ENCODE measurements at regions not wholly inside any gene's neighbourhood (a gene's known extent, or its start where the extent isn't known, plus 50 kb on each side); places are given as distances from the start of the nearest gene placed in this dataset.
"Not testable (repeated sequence)": the region's sequence is repeated elsewhere in the genome, so short reads cannot be mapped to it uniquely, and the experiment has no call there.

DNA sequence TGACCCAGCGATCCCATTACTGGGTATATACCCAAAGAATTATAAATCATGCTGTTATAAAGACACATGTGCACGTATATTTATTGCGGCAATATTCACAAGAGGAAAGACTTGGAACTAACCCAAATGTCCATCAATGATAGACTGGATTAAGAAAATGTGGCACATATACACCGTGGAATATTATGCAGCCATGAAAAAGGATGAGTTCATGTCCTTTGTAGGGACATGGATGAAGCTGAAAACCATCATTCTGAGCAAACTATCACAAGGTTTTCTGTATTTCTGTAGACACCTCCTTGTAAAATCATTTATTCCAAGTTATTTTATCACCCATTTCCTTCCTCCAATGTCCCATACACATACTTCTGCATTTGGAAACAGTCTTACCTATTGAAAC, 78.8 kb downstream of the FBXO4 start:
- H3K79me2 ChIP-seq (ENCODE audit: control insufficient read depth, insufficient read depth, low read length); H3K9me1 ChIP-seq (replicated peaks; ENCODE audit: control insufficient read depth, extremely low read depth, insufficient read depth, low read length); FAIRE-seq; H3K4me1 ChIP-seq (ENCODE audit: control insufficient read depth, extremely low read depth, insufficient read depth, low read length); H3K27ac ChIP-seq (ENCODE audit: insufficient read depth, low read depth, low read length); H3K9ac ChIP-seq (replicated peaks; ENCODE audit: extremely low read depth, insufficient read depth, low read length); H3K4me2 ChIP-seq (ENCODE audit: insufficient read depth, low read length); H2AFZ ChIP-seq (ENCODE audit: low read depth, low read length); H4K20me1 ChIP-seq (replicated peaks; ENCODE audit: control insufficient read depth, extremely low read depth, insufficient read depth, low read length); H3K36me3 ChIP-seq (ENCODE audit: control insufficient read depth in 2 of 2, extremely low read depth in 1 of 2, insufficient read depth in 2 of 2, low read length in 2 of 2); DNase-seq (ENCODE audit: low read depth, low spot score); intact Hi-C loops (cut with micrococcal nuclease); H3K9me3 ChIP-seq (replicated peaks; ENCODE audit: control insufficient read depth, insufficient read depth, low read length); POLR2A ChIA-PET; dilution Hi-C loops (cut with MboI; ENCODE audit: extremely low pct_ligation_motif_present, low sequenced_read_pairs); H3K27me3 ChIP-seq (ENCODE audit: control insufficient read depth in 2 of 2, insufficient read depth in 2 of 2, low read length in 2 of 2); H3K4me3 ChIP-seq (replicated peaks in 1 of 3; ENCODE audit: insufficient read depth in 1 of 3, low read depth in 1 of 3, low read length in 3 of 3); BruUV-seq (replicated peaks): not testable (repeated sequence)
- CTCF ChIA-PET: interaction anchor here (1.6 to 2.5 kb wide), 4 partner anchors 54 to 886 kb away, joined by 3 to 17 read pairs (median 10); no protein-coding TSS in a partner anchor

DNA sequence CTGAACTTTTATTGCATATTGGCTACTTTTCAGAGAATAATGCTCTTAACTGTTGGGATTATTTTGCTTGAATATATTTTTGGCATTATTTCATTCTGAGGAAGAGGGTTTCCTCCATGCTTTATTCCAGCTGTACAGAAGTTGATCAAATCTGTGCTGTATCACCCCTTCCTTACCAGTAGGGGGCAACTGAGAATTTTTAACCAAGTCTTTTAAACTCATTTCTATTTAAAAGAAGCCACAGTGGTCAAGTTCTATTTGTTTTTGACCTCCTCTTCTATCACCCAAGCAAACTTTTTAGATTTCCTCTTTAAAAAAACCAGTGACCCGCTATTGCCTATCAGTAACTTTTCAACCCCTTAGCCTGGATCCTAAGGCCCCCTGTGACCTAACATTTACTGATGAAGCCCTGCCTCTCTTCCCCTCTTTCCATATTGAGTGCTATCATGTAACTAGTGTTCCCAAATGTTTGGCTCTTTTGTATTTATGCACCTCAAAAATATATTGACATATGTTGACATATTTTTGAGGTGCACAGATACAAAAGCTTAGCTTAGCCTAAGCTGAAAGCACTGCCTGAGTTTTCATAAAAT, 80.6 kb downstream of the FBXO4 start:
- ChIA-PET CTCF (interaction anchor here (0.7 to 2.5 kb wide), 17 partner anchors 11 to 884 kb away, joined by 3 to 19 read pairs (median 4); no protein-coding TSS in a partner anchor), POLR2A (no interaction called here)
- H3K4me1 ChIP-seq (ENCODE audit: control insufficient read depth, extremely low read depth, insufficient read depth, low read length): no peaks in the 10 kb centered on the region
- intact Hi-C loops (cut with micrococcal nuclease) (loop anchor here (1.0 to 5.0 kb wide), 3 partner anchors 149 to 882 kb away; no protein-coding TSS in a partner anchor), dilution Hi-C loops (cut with MboI; ENCODE audit: extremely low pct_ligation_motif_present, low sequenced_read_pairs) (no loop called here)
- H3K4me2 ChIP-seq (ENCODE audit: insufficient read depth, low read length): no peak overlapping the region
- H3K79me2 ChIP-seq (ENCODE audit: control insufficient read depth, insufficient read depth, low read length): no peaks in the 10 kb centered on the region
- H2AFZ ChIP-seq (ENCODE audit: low read depth, low read length): no peak overlapping the region
- BruUV-seq (replicated peaks): no TSS peak
- no peaks in the 10 kb centered on the region for H3K27me3 ChIP-seq (ENCODE audit: control insufficient read depth in 2 of 2, insufficient read depth in 2 of 2, low read length in 2 of 2)
- no peak overlapping the region for H3K9ac ChIP-seq (replicated peaks; ENCODE audit: extremely low read depth, insufficient read depth, low read length)
- no peak overlapping the region for H3K27ac ChIP-seq (ENCODE audit: insufficient read depth, low read depth, low read length)
- peak; percentile 70 for FAIRE-seq
- TF ChIP-seq JUN (IDR thresholded peaks at IDR 0.05; ENCODE audit: borderline replicate concordance, insufficient read depth, insufficient read length, low read depth): no peak
- TF ChIP-seq, protein P1, sequence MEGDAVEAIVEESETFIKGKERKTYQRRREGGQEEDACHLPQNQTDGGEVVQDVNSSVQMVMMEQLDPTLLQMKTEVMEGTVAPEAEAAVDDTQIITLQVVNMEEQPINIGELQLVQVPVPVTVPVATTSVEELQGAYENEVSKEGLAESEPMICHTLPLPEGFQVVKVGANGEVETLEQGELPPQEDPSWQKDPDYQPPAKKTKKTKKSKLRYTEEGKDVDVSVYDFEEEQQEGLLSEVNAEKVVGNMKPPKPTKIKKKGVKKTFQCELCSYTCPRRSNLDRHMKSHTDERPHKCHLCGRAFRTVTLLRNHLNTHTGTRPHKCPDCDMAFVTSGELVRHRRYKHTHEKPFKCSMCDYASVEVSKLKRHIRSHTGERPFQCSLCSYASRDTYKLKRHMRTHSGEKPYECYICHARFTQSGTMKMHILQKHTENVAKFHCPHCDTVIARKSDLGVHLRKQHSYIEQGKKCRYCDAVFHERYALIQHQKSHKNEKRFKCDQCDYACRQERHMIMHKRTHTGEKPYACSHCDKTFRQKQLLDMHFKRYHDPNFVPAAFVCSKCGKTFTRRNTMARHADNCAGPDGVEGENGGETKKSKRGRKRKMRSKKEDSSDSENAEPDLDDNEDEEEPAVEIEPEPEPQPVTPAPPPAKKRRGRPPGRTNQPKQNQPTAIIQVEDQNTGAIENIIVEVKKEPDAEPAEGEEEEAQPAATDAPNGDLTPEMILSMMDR (IDR thresholded peaks at IDR 0.05; ENCODE audit: extremely low read depth in 1 of 2, insufficient read depth in 1 of 2, low read depth in 1 of 2, low read length in 2 of 2): peak; percentile 49 to 60
- TF ChIP-seq MYC (IDR thresholded peaks at IDR 0.05; ENCODE audit: low read depth, low read length): no peak
- H3K9me1 ChIP-seq (replicated peaks; ENCODE audit: control insufficient read depth, extremely low read depth, insufficient read depth, low read length): no peaks in the 10 kb centered on the region
- no peak overlapping the region for H3K4me3 ChIP-seq (replicated peaks in 1 of 3; ENCODE audit: insufficient read depth in 1 of 3, low read depth in 1 of 3, low read length in 3 of 3)
- no peaks in the 10 kb centered on the region for H3K9me3 ChIP-seq (replicated peaks; ENCODE audit: control insufficient read depth, insufficient read depth, low read length)
- peak; percentile 21 for DNase-seq (ENCODE audit: low read depth, low spot score)
- no peaks in the 10 kb centered on the region for H3K36me3 ChIP-seq (ENCODE audit: control insufficient read depth in 2 of 2, extremely low read depth in 1 of 2, insufficient read depth in 2 of 2, low read length in 2 of 2)
- H4K20me1 ChIP-seq (replicated peaks; ENCODE audit: control insufficient read depth, extremely low read depth, insufficient read depth, low read length): no peaks in the 10 kb centered on the region

All from endothelial cell of umbilical vein (primary cell).